BJ (cell line): ENCODE measurements at regions not wholly inside any gene's neighbourhood (a gene's known extent, or its start where the extent isn't known, plus 50 kb on each side); places are given as distances from the start of the nearest gene placed in this dataset.

ENCODE experiments used
- CTCF ChIA-PET: fragments of 350-600 bp; formaldehyde crosslinking; extraction: SDS; loops from one replicate; lab custom pipeline; 2021; ENCODE audit warnings: antibody characterized with exemption, inconsistent platforms; lab: Yijun Ruan, JAX
- POLR2A ChIA-PET: fragments of 300-600 bp; sonication (Branson Sonifier 250); formaldehyde crosslinking; extraction: SDS; loops from one replicate; lab custom pipeline; 2021; ENCODE audit warnings: antibody characterized with exemption; lab: Charles Lee
- DNase-seq: peaks from one replicate; pipeline ENCODE4 v3.0.0-alpha.2; 2011; ENCODE audit warnings: low read depth
- H3K27me3 ChIP-seq: 2 replicates; pipeline ENCODE4 v1.6.0; 2011; ENCODE audit warnings: low read length; ENCODE audit not compliant: control insufficient read depth, insufficient read depth
- H3K36me3 ChIP-seq: 2 replicates; pipeline ENCODE4 v1.5.1; 2011; ENCODE audit warnings: low read length; ENCODE audit not compliant: control insufficient read depth, insufficient read depth
- H3K4me3 ChIP-seq: 2 replicates; pipeline ENCODE4 v1.5.1; 2011; ENCODE audit warnings: low read depth, mild to moderate bottlenecking, control low read depth, low read length
- TF ChIP-seq, protein P1 (sequence below): IDR thresholded peaks from 2 replicates; pipeline ENCODE4 v1.5.1; 2011; ENCODE audit warnings: low read depth, mild to moderate bottlenecking, control low read depth, inconsistent platforms, low read length, moderate library complexity; ENCODE audit not compliant: insufficient read depth

DNA sequence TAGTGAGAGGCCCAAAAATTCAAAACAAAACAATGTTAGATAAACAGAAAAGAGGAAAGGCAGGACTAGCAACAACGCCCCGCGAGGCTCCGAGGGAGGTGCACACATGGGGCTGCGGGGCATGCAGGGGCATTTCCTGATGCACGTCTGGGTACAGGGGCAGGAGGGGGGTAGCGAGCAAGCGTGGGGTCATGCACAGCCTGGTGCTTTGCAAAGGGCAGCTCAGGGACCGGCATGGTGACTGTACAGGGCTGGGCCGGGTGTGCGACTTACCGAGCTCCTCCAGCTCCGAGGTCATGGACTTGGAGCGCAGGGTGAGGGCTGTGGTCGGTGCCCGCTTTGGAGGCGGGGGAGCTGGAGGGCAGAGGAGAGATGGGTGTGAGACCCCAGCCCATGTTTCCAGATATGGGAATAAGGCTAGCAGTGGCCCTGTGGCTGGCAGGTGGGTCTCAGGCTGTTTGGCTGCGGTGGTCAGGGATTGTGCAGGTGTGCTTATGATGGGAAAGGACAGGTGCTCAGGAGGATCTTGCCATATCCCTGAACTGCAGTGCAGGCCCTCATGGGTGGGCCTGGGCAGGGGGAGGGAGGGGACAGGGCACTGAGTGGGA is 103.7 kb downstream of the CTTN start:
- Histone ChIP-seq H3K4me3 (no peak overlapping the region), H3K36me3 (no peaks in the 10 kb centered on the region), H3K27me3 (peaks cover 5% of the 10 kb centered on the region)
- ChIA-PET POLR2A (no interaction called here), CTCF (no interaction called here)
- TF ChIP-seq, protein P1, sequence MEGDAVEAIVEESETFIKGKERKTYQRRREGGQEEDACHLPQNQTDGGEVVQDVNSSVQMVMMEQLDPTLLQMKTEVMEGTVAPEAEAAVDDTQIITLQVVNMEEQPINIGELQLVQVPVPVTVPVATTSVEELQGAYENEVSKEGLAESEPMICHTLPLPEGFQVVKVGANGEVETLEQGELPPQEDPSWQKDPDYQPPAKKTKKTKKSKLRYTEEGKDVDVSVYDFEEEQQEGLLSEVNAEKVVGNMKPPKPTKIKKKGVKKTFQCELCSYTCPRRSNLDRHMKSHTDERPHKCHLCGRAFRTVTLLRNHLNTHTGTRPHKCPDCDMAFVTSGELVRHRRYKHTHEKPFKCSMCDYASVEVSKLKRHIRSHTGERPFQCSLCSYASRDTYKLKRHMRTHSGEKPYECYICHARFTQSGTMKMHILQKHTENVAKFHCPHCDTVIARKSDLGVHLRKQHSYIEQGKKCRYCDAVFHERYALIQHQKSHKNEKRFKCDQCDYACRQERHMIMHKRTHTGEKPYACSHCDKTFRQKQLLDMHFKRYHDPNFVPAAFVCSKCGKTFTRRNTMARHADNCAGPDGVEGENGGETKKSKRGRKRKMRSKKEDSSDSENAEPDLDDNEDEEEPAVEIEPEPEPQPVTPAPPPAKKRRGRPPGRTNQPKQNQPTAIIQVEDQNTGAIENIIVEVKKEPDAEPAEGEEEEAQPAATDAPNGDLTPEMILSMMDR: no peak
- no peak for DNase-seq

DNA sequence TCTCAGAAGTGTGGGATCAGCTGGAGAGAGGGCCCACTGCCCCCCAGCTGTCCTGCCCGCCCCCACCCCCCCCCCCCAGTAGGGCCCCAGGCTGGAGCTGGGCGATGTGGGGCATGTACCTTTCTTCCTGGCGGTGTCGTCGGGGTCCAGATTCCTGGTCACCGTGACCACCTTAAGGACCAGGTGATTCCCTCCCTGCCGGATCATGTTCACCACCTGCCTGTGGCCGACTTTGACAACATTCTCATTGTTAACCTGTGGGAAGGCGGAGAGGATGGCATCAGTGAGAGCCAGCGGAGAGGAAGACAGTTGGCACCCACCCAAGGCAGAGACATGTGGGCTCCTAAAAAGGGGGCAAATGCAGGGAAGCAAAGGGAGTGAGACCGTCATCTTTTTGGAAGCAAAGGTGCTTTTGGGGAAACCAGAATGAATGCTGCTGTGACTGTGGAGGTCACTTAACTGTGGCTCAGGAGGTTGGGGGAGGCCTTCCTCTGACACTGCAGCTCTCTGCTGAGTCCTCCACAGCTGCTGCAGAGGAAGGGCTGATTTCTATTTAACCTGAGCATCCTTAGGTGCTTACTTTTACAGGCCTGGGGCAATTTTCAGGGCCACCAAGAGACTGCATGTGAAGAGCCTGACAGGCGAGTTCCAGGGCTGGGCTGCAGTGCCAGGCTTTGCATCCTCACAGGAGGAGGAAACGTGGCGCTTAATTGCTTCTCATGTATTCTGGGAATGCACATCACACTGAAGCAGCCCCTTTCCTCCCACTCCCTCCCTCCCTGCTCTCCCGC is 104.5 kb downstream of the CTTN start:
- Histone ChIP-seq H3K27me3 (peaks cover 4% of the 10 kb centered on the region), H3K36me3 (no peaks in the 10 kb centered on the region), H3K4me3 (no peak overlapping the region)
- POLR2A ChIA-PET: no interaction called here
- no peak for DNase-seq
- CTCF ChIA-PET: no interaction called here
- TF ChIP-seq, protein P1: no peak

DNA sequence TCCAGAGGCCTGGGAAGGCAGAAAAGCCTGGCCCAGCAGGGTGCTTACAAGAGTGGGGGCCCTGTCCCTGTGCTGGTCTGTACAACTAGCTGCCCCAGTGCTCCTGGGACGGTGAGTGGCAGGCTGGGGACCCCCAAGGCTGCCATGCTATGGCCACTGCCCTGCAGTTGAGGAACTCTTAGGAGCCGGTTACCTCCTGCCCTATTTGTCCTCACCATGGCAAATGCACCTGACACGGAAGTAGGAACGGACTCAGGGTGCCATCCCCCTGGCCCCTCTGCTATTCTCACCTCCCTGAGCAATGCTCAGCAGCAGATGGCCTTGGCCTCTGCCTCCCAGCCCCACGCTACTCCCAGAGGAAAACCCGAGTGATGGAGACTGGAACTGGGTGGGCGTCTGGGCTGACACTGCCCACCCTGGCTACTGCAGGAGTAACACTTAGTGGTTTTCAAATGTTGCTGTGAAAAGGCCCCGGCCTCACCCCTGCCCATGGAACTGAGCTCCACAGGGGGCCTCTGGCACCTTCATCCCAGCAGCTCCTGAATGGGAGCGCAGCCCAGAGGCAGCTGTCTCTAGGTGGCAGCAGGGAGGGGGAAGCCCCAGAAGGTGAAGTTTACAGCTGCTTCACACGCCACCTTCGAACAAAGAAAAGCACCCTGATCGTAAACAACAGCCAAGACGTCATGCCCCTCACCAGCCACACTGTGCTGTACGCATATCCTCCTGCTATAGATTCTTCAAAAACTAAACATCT is 105.3 kb downstream of the CTTN start:
- no peak overlapping the region for H3K4me3 ChIP-seq
- POLR2A ChIA-PET: no interaction called here
- CTCF ChIA-PET: no interaction called here

DNA sequence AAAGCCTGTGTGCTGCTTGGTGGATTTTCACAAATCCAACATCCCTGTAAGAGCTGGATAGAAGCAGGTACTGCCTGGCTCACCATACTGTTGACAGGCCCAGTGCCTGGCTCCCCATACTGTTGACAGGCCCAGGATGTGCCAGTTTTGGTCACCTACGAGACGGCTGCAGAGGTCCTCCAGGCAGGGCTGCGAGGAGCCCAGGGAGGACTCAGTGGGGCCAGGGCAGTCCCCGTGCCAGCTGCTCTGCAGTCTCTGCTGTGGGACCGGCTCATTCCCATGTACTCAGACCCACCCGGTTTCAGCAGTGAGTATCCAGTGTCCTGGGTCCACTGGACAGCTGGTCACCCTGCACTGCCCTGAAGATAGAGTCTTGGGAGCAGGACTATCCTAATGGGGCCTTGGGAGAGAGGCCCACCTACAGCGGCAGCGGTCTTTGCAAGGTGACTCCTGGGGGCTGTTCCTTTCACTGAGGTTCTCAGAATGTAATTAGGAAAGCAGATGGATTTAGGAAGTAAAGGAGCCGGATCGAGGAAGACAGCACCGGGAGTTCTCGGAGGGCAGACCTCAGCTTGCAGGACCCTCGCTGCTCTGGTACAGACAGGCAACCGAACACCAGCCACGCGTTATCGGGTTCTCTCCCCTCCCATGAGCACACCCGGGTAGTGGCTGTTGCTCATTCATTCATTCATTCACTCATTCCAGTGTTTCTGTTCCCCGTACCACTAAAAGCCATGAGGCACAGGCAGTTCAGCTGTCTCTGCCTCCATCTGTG is 106.1 kb downstream of the CTTN start:
- no peak for DNase-seq
- TF ChIP-seq, protein P1: no peak
- H3K4me3 ChIP-seq: no peak overlapping the region
- H3K36me3 ChIP-seq: no peaks in the 10 kb centered on the region
- ChIA-PET CTCF (interaction anchor here (0.6 kb wide), 1 partner anchor 13 kb away, joined by 3 read pairs; no protein-coding TSS in a partner anchor), POLR2A (no interaction called here)
- H3K27me3 ChIP-seq: no peaks in the 10 kb centered on the region

More for the DNA sequence above, 105.3 kb downstream of the CTTN start:
- Histone ChIP-seq H3K36me3 (no peaks in the 10 kb centered on the region), H3K27me3 (0 out of 2 replicates have a peak, but pooled peaks cover 1% of the 10 kb centered on the region)
- TF ChIP-seq, protein P1: no peak
- DNase-seq: no peak

DNA sequence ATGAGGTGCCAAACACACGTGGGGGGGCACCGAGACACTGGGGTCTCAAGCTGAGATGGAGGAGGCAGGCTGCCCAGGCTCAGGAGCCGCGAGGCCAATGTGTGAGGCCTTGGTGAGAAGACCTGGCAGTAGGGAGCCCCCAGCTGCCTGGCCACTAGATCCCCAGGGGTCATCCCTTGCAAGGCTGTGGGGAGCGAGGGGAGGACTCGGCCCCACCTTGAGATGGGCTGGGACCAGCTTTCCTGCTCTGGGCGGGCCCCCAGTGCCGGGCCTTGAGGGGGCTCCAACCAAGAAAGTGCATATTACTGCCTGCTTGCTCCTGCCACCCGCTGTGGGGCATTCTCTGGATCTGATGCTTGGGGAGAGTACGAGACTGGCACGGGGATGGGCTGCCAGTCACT is 107.0 kb downstream of the CTTN start:
- TF ChIP-seq, protein P1: no peak
- Histone ChIP-seq H3K27me3 (no peaks in the 10 kb centered on the region), H3K36me3 (no peaks in the 10 kb centered on the region), H3K4me3 (no peak overlapping the region)
- CTCF ChIA-PET: no interaction called here
- no peak for DNase-seq
- POLR2A ChIA-PET: no interaction called here
